ENCODE measurements at regions not wholly inside any gene's neighbourhood (a gene's known extent, or its start where the extent isn't known, plus 50 kb on each side); places are given as distances from the start of the nearest gene placed in this dataset.

- TF ChIP-seq CTCF (IDR thresholded peaks at IDR 0.05) = no peak
- no peak for TF ChIP-seq EZH2 (IDR thresholded peaks at IDR 0.05)
These were observed 203.5 kb upstream of the RBMS3 start for GRCh38 chr3:29077356-29077755.
